IMR-90 (cell line): ENCODE measurements at regions not wholly inside any gene's neighbourhood (a gene's known extent, or its start where the extent isn't known, plus 50 kb on each side); places are given as distances from the start of the nearest gene placed in this dataset.

ENCODE experiments used
- ATAC-seq: fragments of 200-7000 bp; cut with Tn5 transposase; 2 replicates; pipeline ENCODE4 v1.9.1; 2020; ENCODE audit warnings: low read depth, mild to moderate bottlenecking, moderate library complexity
- BruUV-seq: library from RNA; stranded (reverse); fragments of 400-500 nt; replicated peaks from 2 replicates; lab custom pipeline; 2021; lab: Mats Ljungman, UMichigan
- CTCF ChIA-PET: fragments of 300-600 bp; formaldehyde crosslinking; extraction: SDS; loops from one replicate; lab custom pipeline; 2021; ENCODE audit warnings: antibody characterized with exemption; lab: Yijun Ruan, JAX
- POLR2A ChIA-PET: fragments of 300-600 bp; sonication (Branson Sonifier 250); formaldehyde crosslinking; loops from one replicate; lab custom pipeline; 2022; ENCODE audit warnings: antibody characterized with exemption; ENCODE audit not compliant: unreplicated experiment; lab: Charles Lee
- DNase-seq: peaks from one replicate; pipeline ENCODE4 v3.0.0; 2013
- H2AFZ ChIP-seq: replicated peaks from 2 replicates; pipeline ENCODE3; 2013; ENCODE audit warnings: low read length, mild to moderate bottlenecking; ENCODE audit not compliant: poor library complexity
- H2AK5ac ChIP-seq: 2 replicates; pipeline ENCODE4 v1.6.1; 2013; ENCODE audit warnings: low read depth, low read length, inconsistent platforms
- H2AK9ac ChIP-seq: replicated peaks from 2 replicates; pipeline ENCODE3; 2013; ENCODE audit warnings: mild to moderate bottlenecking, low read depth, low read length, moderate library complexity; ENCODE audit not compliant: poor library complexity
- H2BK120ac ChIP-seq: 2 replicates; pipeline ENCODE4 v1.6.1; 2013; ENCODE audit warnings: low read depth, low read length, inconsistent platforms
- H2BK15ac ChIP-seq: 3 replicates; pipeline ENCODE4 v1.6.1; 2013; ENCODE audit warnings: low read depth, low read length, inconsistent platforms
- H2BK20ac ChIP-seq: 2 replicates; pipeline ENCODE4 v1.6.1; 2013; ENCODE audit warnings: low read depth, mild to moderate bottlenecking, inconsistent platforms, low read length, moderate library complexity
- H2BK5ac ChIP-seq: 2 replicates; pipeline ENCODE4 v1.6.1; 2013; ENCODE audit warnings: mild to moderate bottlenecking, low read depth, low read length, inconsistent platforms; ENCODE audit not compliant: poor library complexity, severe bottlenecking
- H3K14ac ChIP-seq: replicated peaks from 2 replicates; pipeline ENCODE4 v1.6.1; 2013; ENCODE audit warnings: low read depth, low read length, inconsistent platforms
- H3K18ac ChIP-seq: 2 replicates; pipeline ENCODE4 v1.6.1; 2013; ENCODE audit warnings: low read depth, low read length, control low read depth
- H3K23ac ChIP-seq: 2 replicates; pipeline ENCODE4 v1.6.1; 2013; ENCODE audit warnings: low read depth, low read length, inconsistent platforms
- H3K27ac ChIP-seq: 2 replicates; pipeline ENCODE4 v1.5.1; 2013; ENCODE audit warnings: mild to moderate bottlenecking, control low read depth, low read length; ENCODE audit not compliant: insufficient read depth
- H3K27me3 ChIP-seq: 2 replicates; pipeline ENCODE4 v1.6.1; 2013; ENCODE audit warnings: low read length; ENCODE audit not compliant: control insufficient read depth, insufficient read depth
- H3K36me3 ChIP-seq: 2 replicates; pipeline ENCODE4 v1.6.1; 2013; ENCODE audit warnings: low read length, mixed read lengths; ENCODE audit not compliant: control insufficient read depth, insufficient read depth
- H3K4ac ChIP-seq: 2 replicates; pipeline ENCODE4 v1.6.1; 2013; ENCODE audit warnings: low read depth, low read length, inconsistent platforms
- H3K4me1 ChIP-seq: 2 replicates; pipeline ENCODE4 v1.6.1; 2013; ENCODE audit warnings: low read length, mixed read lengths; ENCODE audit not compliant: control insufficient read depth, insufficient read depth
- H3K4me2 ChIP-seq: 2 replicates; pipeline ENCODE4 v1.6.1; 2013; ENCODE audit warnings: low read depth, mild to moderate bottlenecking, control low read depth, low read length, moderate library complexity
- H3K4me3 ChIP-seq: 2 replicates; pipeline ENCODE4 v1.5.1; 2013; ENCODE audit warnings: low read depth, mild to moderate bottlenecking, control low read depth, low read length, moderate library complexity; ENCODE audit not compliant: insufficient read depth
- H3K56ac ChIP-seq: 2 replicates; pipeline ENCODE4 v1.6.1; 2013; ENCODE audit warnings: low read length, inconsistent platforms; ENCODE audit not compliant: insufficient read depth; ENCODE audit errors: extremely low read depth
- H3K79me1 ChIP-seq, 2 experiments: 2 replicates each; pipeline ENCODE4 v1.6.1; 2013; ENCODE audit warnings: low read length in 2 of 2, inconsistent platforms in 1 of 2, low read depth in 1 of 2
- H3K9ac ChIP-seq: 2 replicates; pipeline ENCODE4 v1.6.1; 2013; ENCODE audit warnings: low read depth, low read length, control low read depth
- H3K9me1 ChIP-seq: 2 replicates; pipeline ENCODE4 v1.6.1; 2013; ENCODE audit warnings: low read length, inconsistent platforms; ENCODE audit not compliant: insufficient read depth
- H3K9me3 ChIP-seq: 2 replicates; pipeline ENCODE4 v1.6.1; 2013; ENCODE audit warnings: low read length; ENCODE audit not compliant: control insufficient read depth, insufficient read depth
- H4K20me1 ChIP-seq: 2 replicates; pipeline ENCODE4 v1.6.1; 2013; ENCODE audit warnings: low read length, inconsistent platforms; ENCODE audit not compliant: insufficient read depth
- H4K5ac ChIP-seq: 2 replicates; pipeline ENCODE4 v1.6.1; 2013; ENCODE audit warnings: mild to moderate bottlenecking, low read depth, low read length, control low read depth
- H4K8ac ChIP-seq, 2 experiments: 2 replicates each; pipeline ENCODE4 v1.6.1; 2013; ENCODE audit warnings: low read depth in 2 of 2, low read length in 2 of 2, control low read depth in 1 of 2, inconsistent platforms in 1 of 2
- H4K91ac ChIP-seq: 2 replicates; pipeline ENCODE4 v1.6.1; 2013; ENCODE audit warnings: low read depth, low read length, inconsistent platforms; ENCODE audit not compliant: insufficient read depth
- BHLHE40 ChIP-seq: fragments of 150-350 bp; IDR thresholded peaks from 2 replicates; pipeline ENCODE4 v1.6.1; 2016; ENCODE audit warnings: mild to moderate bottlenecking, low read depth, low read length
- CTCF ChIP-seq: conservative IDR thresholded peaks from 2 replicates; pipeline ENCODE4 v1.5.1; 2012; ENCODE audit warnings: mild to moderate bottlenecking, low read depth, low read length, improper control_type of control experiment
- MAZ ChIP-seq: IDR thresholded peaks from 2 replicates; pipeline ENCODE4 v1.6.1; 2012; ENCODE audit warnings: low read depth, mild to moderate bottlenecking, low read length, improper control_type of control experiment, moderate library complexity, borderline replicate concordance
- MXI1 ChIP-seq: IDR thresholded peaks from 2 replicates; pipeline ENCODE4 v1.6.1; 2012; ENCODE audit warnings: low read depth, mild to moderate bottlenecking, low read length, moderate library complexity, borderline replicate concordance
- POLR2A ChIP-seq: IDR thresholded peaks from 2 replicates; pipeline ENCODE4 v1.6.1; 2012; ENCODE audit warnings: mild to moderate bottlenecking, low read depth, low read length
- RAD21 ChIP-seq: IDR thresholded peaks from 2 replicates; pipeline ENCODE4 v1.6.1; 2012; ENCODE audit warnings: low read length, improper control_type of control experiment
- WGBS, 2 experiments: methylation state at CpG; one replicate each; pipeline versions ENCODE4 v1.1.5 to v1.1.7; 2013; ENCODE audit warnings: missing lambda C conversion rate in 2 of 2; ENCODE audit not compliant: insufficient read length in 1 of 2; ENCODE audit errors: extremely low coverage in 2 of 2; 5-methylcytosine and 5-hydroxymethylcytosine counted together
- dilution Hi-C: fragments of 300-500 bp; cut with HindIII; formaldehyde crosslinking; loops from one replicate; pipeline ENCODE4 v1.14.3; 2018; ENCODE audit warnings: low sequenced_read_pairs; ENCODE audit not compliant: unreplicated experiment
- in situ Hi-C: fragments of 300-500 bp; cut with MboI; formaldehyde crosslinking; loops from 3 replicates; pipeline ENCODE4 v1.14.3; 2019; ENCODE audit warnings: low sequenced_read_pairs, inconsistent platforms, mixed read lengths
- intact Hi-C: fragments of 100-400 bp; cut with micrococcal nuclease; formaldehyde crosslinking; loops from 2 replicates; pipeline ENCODE4 v1.10.0; 2022

- no TSS peak for BruUV-seq
- Histone ChIP-seq H3K9ac (no peak overlapping the region), H4K5ac (no peak overlapping the region), H3K36me3 (no peaks in the 10 kb centered on the region), H4K8ac (no peak overlapping the region), H3K27me3 (no peaks in the 10 kb centered on the region), H3K56ac (no peak overlapping the region), H3K79me1 (no peaks in the 10 kb centered on the region), H3K4ac (no peak overlapping the region), H3K18ac (no peak overlapping the region), H3K9me3 (no peaks in the 10 kb centered on the region), H2BK120ac (no peak overlapping the region), H2AK5ac (no peak overlapping the region), H3K23ac (no peak overlapping the region), H2AK9ac (no peak overlapping the region), H2BK5ac (no peak overlapping the region), H2BK15ac (no peak overlapping the region), H3K14ac (no peak overlapping the region), H4K91ac (no peak overlapping the region), H2AFZ (no peak overlapping the region), H3K4me1 (no peaks in the 10 kb centered on the region), H3K4me3 (no peak overlapping the region), H3K27ac (no peak overlapping the region), H2BK20ac (no peak overlapping the region), H3K9me1 (no peaks in the 10 kb centered on the region), H4K20me1 (no peaks in the 10 kb centered on the region), H3K4me2 (no peak overlapping the region)
- POLR2A ChIA-PET: no interaction called here
- TF ChIP-seq MXI1 (no peak), POLR2A (no peak), BHLHE40 (no peak), CTCF (no peak), MAZ (no peak), RAD21 (no peak)
- in situ Hi-C loops (no loop called here), dilution Hi-C loops (no loop called here), intact Hi-C loops (no loop called here)
- ATAC-seq (no peak), DNase-seq (no peak)
- CTCF ChIA-PET: no interaction called here
- no CpG with 5 or more reads among the region's 1 CpG for WGBS, 2 experiments
These were observed 226.4 kb downstream of the S1PR1 start for GRCh38 chr1:101463195-101463594.
